ENCODE measurements at regions not wholly inside any gene's neighbourhood (a gene's known extent, or its start where the extent isn't known, plus 50 kb on each side); places are given as distances from the start of the nearest gene placed in this dataset.

DNA sequence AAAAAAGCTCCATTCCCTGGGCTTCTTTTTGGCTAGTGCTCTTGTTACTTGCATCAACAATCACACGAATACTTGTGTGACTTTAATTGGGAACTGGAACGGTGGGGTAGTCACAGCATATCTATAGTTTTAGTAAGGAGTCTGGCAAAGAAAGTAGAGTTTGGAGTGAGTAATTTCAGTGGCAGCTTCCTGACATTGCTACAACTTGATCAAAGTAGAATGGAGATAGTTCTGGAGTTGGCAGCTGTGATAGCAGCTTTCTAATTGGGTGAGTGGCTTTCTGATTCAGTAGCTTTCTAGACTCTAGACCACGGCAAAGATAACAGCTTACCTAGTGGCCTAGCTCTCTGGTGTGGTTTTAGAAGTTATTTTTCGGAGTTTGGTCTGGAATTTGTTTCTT is 475.0 kb downstream of the TUSC7 start:
- CTCF ChIA-PET: no interaction called here
- no peaks in the 10 kb centered on the region for H3K9me3 Mint-ChIP-seq
- intact Hi-C loops (cut with micrococcal nuclease): no loop called here
- no peaks in the 10 kb centered on the region for H3K36me3 Mint-ChIP-seq (ENCODE audit: low read depth)
- no peak for DNase-seq
- POLR2A ChIA-PET: no interaction called here
- no peak overlapping the region for H3K27ac Mint-ChIP-seq
- no peaks in the 10 kb centered on the region for H3K4me1 Mint-ChIP-seq
- H3K4me3 Mint-ChIP-seq: no peak overlapping the region
- no peaks in the 10 kb centered on the region for H3K27me3 Mint-ChIP-seq
- no peak for ATAC-seq (ENCODE audit: low read depth)
- TF ChIP-seq, protein P1, sequence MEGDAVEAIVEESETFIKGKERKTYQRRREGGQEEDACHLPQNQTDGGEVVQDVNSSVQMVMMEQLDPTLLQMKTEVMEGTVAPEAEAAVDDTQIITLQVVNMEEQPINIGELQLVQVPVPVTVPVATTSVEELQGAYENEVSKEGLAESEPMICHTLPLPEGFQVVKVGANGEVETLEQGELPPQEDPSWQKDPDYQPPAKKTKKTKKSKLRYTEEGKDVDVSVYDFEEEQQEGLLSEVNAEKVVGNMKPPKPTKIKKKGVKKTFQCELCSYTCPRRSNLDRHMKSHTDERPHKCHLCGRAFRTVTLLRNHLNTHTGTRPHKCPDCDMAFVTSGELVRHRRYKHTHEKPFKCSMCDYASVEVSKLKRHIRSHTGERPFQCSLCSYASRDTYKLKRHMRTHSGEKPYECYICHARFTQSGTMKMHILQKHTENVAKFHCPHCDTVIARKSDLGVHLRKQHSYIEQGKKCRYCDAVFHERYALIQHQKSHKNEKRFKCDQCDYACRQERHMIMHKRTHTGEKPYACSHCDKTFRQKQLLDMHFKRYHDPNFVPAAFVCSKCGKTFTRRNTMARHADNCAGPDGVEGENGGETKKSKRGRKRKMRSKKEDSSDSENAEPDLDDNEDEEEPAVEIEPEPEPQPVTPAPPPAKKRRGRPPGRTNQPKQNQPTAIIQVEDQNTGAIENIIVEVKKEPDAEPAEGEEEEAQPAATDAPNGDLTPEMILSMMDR (IDR thresholded peaks at IDR 0.05): no peak

DNA sequence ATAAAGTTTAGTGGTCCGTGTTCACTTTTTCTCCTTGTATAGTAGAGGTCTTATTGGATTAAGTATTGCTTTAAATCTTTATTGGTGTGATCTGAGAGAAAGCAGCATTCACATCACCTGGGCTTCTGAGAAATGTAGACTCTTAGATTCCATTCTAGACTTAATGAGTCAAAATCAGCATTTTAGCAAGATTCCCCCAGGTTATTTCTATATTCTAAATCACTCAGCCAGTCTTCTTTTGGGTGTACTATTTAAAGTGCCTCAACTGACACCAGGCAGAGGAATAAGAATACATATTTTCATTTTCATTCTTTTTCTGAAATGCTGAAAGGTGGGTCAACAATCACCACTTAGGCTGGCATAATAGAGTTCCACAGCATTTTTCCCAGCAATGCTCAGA is 481.7 kb downstream of the TUSC7 start:
- no peak for ATAC-seq (ENCODE audit: low read depth)
- no peak for DNase-seq
- ChIA-PET POLR2A (no interaction called here), CTCF (no interaction called here)
- Mint-ChIP-seq H3K27me3 (no peaks in the 10 kb centered on the region), H3K36me3 (ENCODE audit: low read depth) (no peaks in the 10 kb centered on the region), H3K4me3 (no peak overlapping the region), H3K4me1 (no peaks in the 10 kb centered on the region), H3K27ac (no peak overlapping the region), H3K9me3 (no peaks in the 10 kb centered on the region)
- TF ChIP-seq, protein P1 (IDR thresholded peaks at IDR 0.05): no peak
- intact Hi-C loops (cut with micrococcal nuclease): no loop called here

DNA sequence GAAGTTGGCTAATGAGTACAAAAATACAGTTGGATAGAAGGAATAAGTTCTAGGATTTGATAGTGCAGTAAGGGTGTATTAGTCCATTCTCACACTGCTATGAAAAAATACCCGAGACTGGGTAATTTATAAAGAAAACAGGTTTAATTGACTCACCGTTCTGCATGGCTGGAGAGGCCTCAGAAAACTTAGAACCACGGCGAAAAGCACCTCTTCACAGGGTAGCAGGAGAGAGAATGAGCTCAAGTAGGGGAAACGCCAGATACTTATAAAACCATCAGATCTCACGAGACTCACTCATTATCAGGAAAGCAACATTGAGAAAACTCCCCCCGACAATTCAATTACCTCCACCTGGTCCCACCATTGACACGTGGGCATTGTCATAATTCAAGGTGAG is 483.3 kb downstream of the TUSC7 start:
- no peak overlapping the region for H3K4me3 Mint-ChIP-seq
- H3K27ac Mint-ChIP-seq: no peak overlapping the region
- ChIA-PET POLR2A (no interaction called here), CTCF (no interaction called here)
- ATAC-seq (ENCODE audit: low read depth): no peak
- DNase-seq: no peak
- intact Hi-C loops (cut with micrococcal nuclease): no loop called here
- no peaks in the 10 kb centered on the region for H3K9me3 Mint-ChIP-seq
- no peaks in the 10 kb centered on the region for H3K4me1 Mint-ChIP-seq
- H3K36me3 Mint-ChIP-seq (ENCODE audit: low read depth): no peaks in the 10 kb centered on the region
- TF ChIP-seq, protein P1 (IDR thresholded peaks at IDR 0.05): no peak
- no peaks in the 10 kb centered on the region for H3K27me3 Mint-ChIP-seq

DNA sequence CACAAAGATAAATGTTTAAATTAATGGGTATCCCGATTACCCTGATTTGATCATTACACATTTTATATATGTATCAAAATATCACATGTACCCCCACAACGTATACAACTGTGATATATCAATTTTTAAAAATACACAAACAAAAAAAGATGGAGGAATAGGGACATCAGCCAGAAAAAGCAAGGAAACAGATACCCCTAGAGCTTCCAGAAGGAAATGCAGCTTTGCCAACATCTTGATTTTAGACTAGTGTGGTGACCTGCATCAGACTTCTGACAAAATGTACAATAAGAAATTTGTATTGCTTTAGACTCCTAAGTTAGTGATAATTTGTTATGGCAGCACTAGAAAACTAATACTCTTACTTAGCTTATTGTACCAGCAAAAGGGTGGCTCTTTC is 483.8 kb downstream of the TUSC7 start:
- Mint-ChIP-seq H3K9me3 (no peaks in the 10 kb centered on the region), H3K27ac (no peak overlapping the region), H3K4me1 (no peaks in the 10 kb centered on the region), H3K36me3 (ENCODE audit: low read depth) (no peaks in the 10 kb centered on the region), H3K4me3 (no peak overlapping the region), H3K27me3 (no peaks in the 10 kb centered on the region)
- ATAC-seq (ENCODE audit: low read depth) (no peak), DNase-seq (no peak)
- intact Hi-C loops (cut with micrococcal nuclease): no loop called here
- POLR2A ChIA-PET: no interaction called here
- TF ChIP-seq, protein P1 (IDR thresholded peaks at IDR 0.05): no peak
- CTCF ChIA-PET: no interaction called here

DNA sequence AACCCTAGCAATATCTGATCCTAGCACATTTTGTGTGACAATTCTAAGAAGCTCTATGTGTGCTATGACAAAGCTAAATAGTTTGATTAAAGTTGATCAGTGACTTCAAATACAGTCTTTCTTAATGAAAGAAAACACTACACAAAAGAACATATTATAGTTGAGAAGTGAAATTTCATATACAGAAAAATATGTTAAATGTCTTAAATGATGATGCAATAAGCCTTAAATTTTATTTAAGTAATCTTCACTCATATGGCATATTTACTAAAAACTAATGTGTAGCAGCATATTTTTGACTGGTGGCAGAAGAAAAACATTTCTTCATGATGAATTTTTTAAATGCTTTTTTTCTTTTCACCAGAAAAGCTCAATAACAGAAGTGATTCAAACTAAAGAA is 485.5 kb downstream of the TUSC7 start:
- ChIA-PET CTCF (no interaction called here), POLR2A (no interaction called here)
- ATAC-seq (ENCODE audit: low read depth) (no peak), DNase-seq (no peak)
- H3K27me3 Mint-ChIP-seq: no peaks in the 10 kb centered on the region
- TF ChIP-seq, protein P1 (IDR thresholded peaks at IDR 0.05): no peak
- H3K27ac Mint-ChIP-seq: no peak overlapping the region
- no peaks in the 10 kb centered on the region for H3K4me1 Mint-ChIP-seq
- intact Hi-C loops (cut with micrococcal nuclease): no loop called here
- H3K4me3 Mint-ChIP-seq: no peak overlapping the region
- H3K9me3 Mint-ChIP-seq: no peaks in the 10 kb centered on the region
- H3K36me3 Mint-ChIP-seq (ENCODE audit: low read depth): no peaks in the 10 kb centered on the region
